ENCODE measurements at regions not wholly inside any gene's neighbourhood (a gene's known extent, or its start where the extent isn't known, plus 50 kb on each side); places are given as distances from the start of the nearest gene placed in this dataset.

GRCh38 chr4:126435491-126435890 lies 1120.7 kb downstream of the FAT4 start:
- H3K9ac ChIP-seq (ENCODE audit: low read depth, low read length), result no peak overlapping the region
- TF ChIP-seq EZH2 (IDR thresholded peaks at IDR 0.05; ENCODE audit: borderline replicate concordance, low read depth, low read length, severe bottlenecking) (no peak), CTCF (IDR thresholded peaks at IDR 0.05; ENCODE audit: borderline replicate concordance, extremely low read depth, low read length, poor library complexity, severe bottlenecking) (no peak)
- no peaks in the 10 kb centered on the region for H3K4me1 ChIP-seq (ENCODE audit: insufficient read depth, low read length)
- no peaks in the 10 kb centered on the region for H3K79me2 ChIP-seq (ENCODE audit: insufficient read depth, low read length)
- no peak overlapping the region for H3K4me2 ChIP-seq (ENCODE audit: insufficient read depth, low read length)
- H3K9me3 ChIP-seq (ENCODE audit: insufficient read depth, low read length, severe bottlenecking), result no peaks in the 10 kb centered on the region
- no peak for DNase-seq
- H2AFZ ChIP-seq (ENCODE audit: low read depth, low read length), result no peak overlapping the region
- no peaks in the 10 kb centered on the region for H3K27me3 ChIP-seq (ENCODE audit: insufficient read depth, low read length, poor library complexity)
- no peaks in the 10 kb centered on the region for H3K36me3 ChIP-seq (ENCODE audit: insufficient read depth, low read length)
- no peak for ATAC-seq (ENCODE audit: insufficient read depth, low read depth)
- no peak overlapping the region for H3K27ac ChIP-seq (ENCODE audit: low read length)
- H4K20me1 ChIP-seq (ENCODE audit: insufficient read depth, low read length), result no peaks in the 10 kb centered on the region
- H3K4me3 ChIP-seq (ENCODE audit: low read depth in 1 of 2, low read length in 2 of 2), result no peak overlapping the region

- no peaks in the 10 kb centered on the region for H3K36me3 ChIP-seq (ENCODE audit: insufficient read depth, low read length)
- H3K9me3 ChIP-seq (ENCODE audit: insufficient read depth, low read length, severe bottlenecking), result no peaks in the 10 kb centered on the region
- no peak overlapping the region for H3K9ac ChIP-seq (ENCODE audit: low read depth, low read length)
- H3K27me3 ChIP-seq (ENCODE audit: insufficient read depth, low read length, poor library complexity), result no peaks in the 10 kb centered on the region
- no peaks in the 10 kb centered on the region for H3K79me2 ChIP-seq (ENCODE audit: insufficient read depth, low read length)
- DNase-seq (no peak), ATAC-seq (ENCODE audit: insufficient read depth, low read depth) (no peak)
- H3K4me2 ChIP-seq (ENCODE audit: insufficient read depth, low read length), result no peak overlapping the region
- no peak overlapping the region for H3K4me3 ChIP-seq (ENCODE audit: low read depth in 1 of 2, low read length in 2 of 2)
- H3K27ac ChIP-seq (ENCODE audit: low read length), result no peak overlapping the region
- TF ChIP-seq EZH2 (IDR thresholded peaks at IDR 0.05; ENCODE audit: borderline replicate concordance, low read depth, low read length, severe bottlenecking) (no peak), CTCF (IDR thresholded peaks at IDR 0.05; ENCODE audit: borderline replicate concordance, extremely low read depth, low read length, poor library complexity, severe bottlenecking) (no peak)
- no peaks in the 10 kb centered on the region for H4K20me1 ChIP-seq (ENCODE audit: insufficient read depth, low read length)
- H2AFZ ChIP-seq (ENCODE audit: low read depth, low read length), result no peak overlapping the region
- no peaks in the 10 kb centered on the region for H3K4me1 ChIP-seq (ENCODE audit: insufficient read depth, low read length)
Measured at GRCh38 chr4:126440297-126440696, 1125.5 kb downstream of the FAT4 start.

- DNase-seq, result no peak
- Histone ChIP-seq H3K4me1 (ENCODE audit: insufficient read depth, low read length) (no peaks in the 10 kb centered on the region), H3K4me3 (ENCODE audit: low read depth in 1 of 2, low read length in 2 of 2) (no peak overlapping the region), H3K9ac (ENCODE audit: low read depth, low read length) (no peak overlapping the region), H3K36me3 (ENCODE audit: insufficient read depth, low read length) (no peaks in the 10 kb centered on the region), H3K27ac (ENCODE audit: low read length) (no peak overlapping the region), H2AFZ (ENCODE audit: low read depth, low read length) (no peak overlapping the region), H3K79me2 (ENCODE audit: insufficient read depth, low read length) (no peaks in the 10 kb centered on the region), H3K9me3 (ENCODE audit: insufficient read depth, low read length, severe bottlenecking) (no peaks in the 10 kb centered on the region), H3K4me2 (ENCODE audit: insufficient read depth, low read length) (no peak overlapping the region), H4K20me1 (ENCODE audit: insufficient read depth, low read length) (no peaks in the 10 kb centered on the region), H3K27me3 (ENCODE audit: insufficient read depth, low read length, poor library complexity) (no peaks in the 10 kb centered on the region)
- TF ChIP-seq EZH2 (IDR thresholded peaks at IDR 0.05; ENCODE audit: borderline replicate concordance, low read depth, low read length, severe bottlenecking), result no peak
- no peak for TF ChIP-seq CTCF (IDR thresholded peaks at IDR 0.05; ENCODE audit: borderline replicate concordance, extremely low read depth, low read length, poor library complexity, severe bottlenecking)
- no peak for ATAC-seq (ENCODE audit: insufficient read depth, low read depth)
Measured at GRCh38 chr4:126441173-126442035, 1126.6 kb downstream of the FAT4 start.
